Activated CD4-positive, alpha-beta memory T cell treated with anti-CD3 and anti-CD28 coated beads for 36 hours (primary cell): ENCODE measurements at regions not wholly inside any gene's neighbourhood (a gene's known extent, or its start where the extent isn't known, plus 50 kb on each side); places are given as distances from the start of the nearest gene placed in this dataset.

ENCODE experiments used
- CTCF ChIA-PET: fragments of 350-600 bp; sonication (Branson Sonifier 250); formaldehyde crosslinking; loops from one replicate; lab custom pipeline; 2021; ENCODE audit warnings: antibody characterized with exemption, inconsistent platforms; lab: Charles Lee
- POLR2A ChIA-PET: fragments of 350-600 bp; sonication (Branson Sonifier 250); formaldehyde crosslinking; loops from one replicate; lab custom pipeline; 2021; ENCODE audit warnings: antibody characterized with exemption; lab: Charles Lee
- DNase-seq: peaks from one replicate; pipeline ENCODE4 v3.0.0-alpha.2; 2020
- H3K27ac Mint-ChIP-seq: one replicate; pipeline ENCODE4 v1.8.0; 2021; ENCODE audit warnings: mixed read lengths
- H3K27me3 Mint-ChIP-seq: one replicate; pipeline ENCODE4 v1.8.0; 2021; ENCODE audit warnings: mixed read lengths
- H3K36me3 Mint-ChIP-seq: one replicate; pipeline ENCODE4 v1.8.0; 2021; ENCODE audit warnings: mixed read lengths
- H3K4me1 Mint-ChIP-seq: one replicate; pipeline ENCODE4 v1.8.0; 2021; ENCODE audit warnings: low read depth, mixed read lengths
- H3K4me3 Mint-ChIP-seq: one replicate; pipeline ENCODE4 v1.8.0; 2021; ENCODE audit warnings: mild to moderate bottlenecking, mixed read lengths
- H3K9me3 Mint-ChIP-seq: one replicate; pipeline ENCODE4 v1.8.0; 2021; ENCODE audit warnings: mixed read lengths
- intact Hi-C: fragments of 100-400 bp; cut with micrococcal nuclease; formaldehyde crosslinking; loops from one replicate; pipeline ENCODE4 v1.15.1; 2023

DNA sequence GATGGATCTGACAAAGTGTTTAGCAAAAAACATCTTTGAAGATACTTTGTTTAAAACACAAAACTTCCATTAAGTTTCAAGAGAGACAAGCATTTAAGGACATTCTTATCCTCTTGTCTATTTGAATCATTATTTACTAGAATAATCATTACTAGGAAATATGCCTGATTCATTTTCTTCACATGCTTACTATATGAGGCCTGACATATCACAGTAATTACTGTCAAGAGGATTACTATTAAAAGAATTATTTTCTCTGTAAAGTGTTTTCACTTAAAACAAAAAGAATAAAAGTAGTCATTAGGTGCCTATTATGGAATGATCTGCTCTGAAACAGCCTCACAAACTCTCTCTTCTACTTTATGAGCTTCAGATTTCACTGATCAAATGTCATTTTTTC lies 402.1 kb upstream of the MGAT4C start:
- no peak for DNase-seq
- Mint-ChIP-seq H3K4me1 (no peaks in the 10 kb centered on the region), H3K9me3 (no peaks in the 10 kb centered on the region), H3K27me3 (no peaks in the 10 kb centered on the region), H3K4me3 (no peak overlapping the region), H3K27ac (no peak overlapping the region), H3K36me3 (no peaks in the 10 kb centered on the region)
- ChIA-PET CTCF (no interaction called here), POLR2A (no interaction called here)
- intact Hi-C loops, result no loop called here

DNA sequence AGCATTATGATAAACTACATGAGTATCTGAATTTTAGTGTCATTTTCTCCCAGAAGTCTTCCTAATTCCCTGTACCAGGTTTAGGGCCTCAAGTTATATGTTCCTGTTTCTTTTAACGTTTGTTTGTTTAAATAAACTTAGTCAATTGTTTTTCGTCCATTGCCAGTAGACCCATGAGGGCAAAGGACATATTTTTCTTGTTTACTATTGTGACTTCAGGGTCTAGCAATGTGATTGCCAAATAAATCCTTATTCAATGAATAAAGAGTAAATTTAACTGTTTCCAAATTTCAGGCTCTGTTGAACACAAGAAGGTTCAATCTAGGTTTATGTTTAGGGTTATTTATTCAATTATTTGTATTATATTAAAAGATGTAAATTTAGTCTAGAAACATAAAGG lies 391.6 kb upstream of the MGAT4C start:
- Mint-ChIP-seq H3K4me1 (no peaks in the 10 kb centered on the region), H3K36me3 (no peaks in the 10 kb centered on the region), H3K9me3 (peaks cover 4% of the 10 kb centered on the region), H3K4me3 (no peak overlapping the region), H3K27ac (no peak overlapping the region), H3K27me3 (no peaks in the 10 kb centered on the region)
- intact Hi-C loops, result no loop called here
- ChIA-PET CTCF (no interaction called here), POLR2A (no interaction called here)
- no peak for DNase-seq

DNA sequence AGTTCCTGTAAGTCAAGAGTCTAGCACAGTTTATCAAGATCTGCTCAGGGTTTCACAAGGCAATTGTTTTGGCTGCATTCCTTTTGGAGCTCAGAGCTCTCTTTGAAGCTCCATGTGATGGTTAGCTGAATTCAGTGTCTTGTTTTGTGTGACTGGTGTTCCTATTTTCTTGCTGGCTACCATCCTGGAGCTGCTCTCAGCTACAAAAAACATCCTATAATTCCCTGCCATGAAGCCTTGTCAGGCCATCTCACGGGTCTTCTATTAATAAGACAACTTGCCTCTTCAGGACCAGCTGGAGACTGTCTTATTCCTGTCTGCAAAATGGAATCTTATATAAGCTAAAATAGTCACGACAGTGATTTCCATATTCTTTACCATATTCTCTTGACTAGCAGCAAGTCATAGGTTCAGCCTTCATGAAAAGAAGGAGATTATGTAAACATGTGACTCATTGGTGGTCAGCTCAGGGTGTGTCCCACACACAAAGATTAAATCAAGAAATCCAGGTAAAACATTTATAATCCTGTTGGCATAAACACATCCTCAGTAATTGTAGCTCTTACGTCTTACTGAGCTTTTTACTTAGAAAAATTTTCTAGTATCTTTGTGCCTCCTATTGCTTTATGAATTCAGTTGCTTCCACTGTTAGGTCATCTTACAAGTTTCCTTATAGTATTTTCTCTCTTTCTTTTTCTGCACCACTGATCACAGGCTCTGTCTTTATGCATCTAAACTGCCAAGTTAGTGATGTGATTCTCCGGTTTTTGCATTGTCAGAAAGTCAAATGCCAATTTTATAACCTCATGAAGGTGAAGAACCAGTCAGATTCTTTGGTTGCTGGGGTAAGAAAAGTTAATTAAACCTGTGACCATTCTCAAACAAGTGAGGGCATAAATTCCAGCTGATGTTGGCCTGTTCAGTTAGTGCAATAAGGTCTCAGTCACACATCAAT lies 378.5 kb upstream of the MGAT4C start:
- ChIA-PET CTCF (interaction anchor here (0.6 kb wide), 1 partner anchor 768 kb away, joined by 3 read pairs; no protein-coding TSS in a partner anchor), POLR2A (no interaction called here)
- H3K4me1 Mint-ChIP-seq, result no peaks in the 10 kb centered on the region
- peaks cover 9% of the 10 kb centered on the region for H3K9me3 Mint-ChIP-seq
- no peak for DNase-seq
- no peak overlapping the region for H3K27ac Mint-ChIP-seq
- no peaks in the 10 kb centered on the region for H3K36me3 Mint-ChIP-seq
- H3K4me3 Mint-ChIP-seq, result no peak overlapping the region
- H3K27me3 Mint-ChIP-seq, result no peaks in the 10 kb centered on the region
- intact Hi-C loops, result no loop called here

DNA sequence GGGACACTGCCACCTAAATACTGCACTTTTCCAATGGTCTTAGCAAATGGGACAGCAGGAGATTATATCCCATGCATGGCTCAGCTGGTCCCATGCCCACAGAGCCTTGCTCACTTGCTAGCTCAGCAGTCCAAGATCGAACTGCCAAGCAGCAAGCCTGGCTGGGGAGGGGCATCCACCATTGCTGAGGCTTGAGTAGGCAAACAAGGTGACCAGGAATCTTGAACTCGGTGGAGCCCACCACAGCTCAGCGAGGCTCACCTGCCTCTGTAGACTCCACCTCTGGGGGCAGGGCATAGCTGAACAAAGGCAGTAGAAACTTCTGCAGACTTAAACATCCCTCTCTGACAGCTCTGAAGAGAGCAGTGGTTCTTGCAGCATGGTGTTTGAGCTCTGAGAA lies 370.8 kb upstream of the MGAT4C start:
- Mint-ChIP-seq H3K27ac (no peak overlapping the region), H3K9me3 (peaks cover 43% of the 10 kb centered on the region), H3K4me3 (no peak overlapping the region), H3K27me3 (no peaks in the 10 kb centered on the region), H3K36me3 (peaks cover 1% of the 10 kb centered on the region), H3K4me1 (no peaks in the 10 kb centered on the region)
- intact Hi-C loops, result no loop called here
- ChIA-PET POLR2A (no interaction called here), CTCF (no interaction called here)
- DNase-seq, result no peak

DNA sequence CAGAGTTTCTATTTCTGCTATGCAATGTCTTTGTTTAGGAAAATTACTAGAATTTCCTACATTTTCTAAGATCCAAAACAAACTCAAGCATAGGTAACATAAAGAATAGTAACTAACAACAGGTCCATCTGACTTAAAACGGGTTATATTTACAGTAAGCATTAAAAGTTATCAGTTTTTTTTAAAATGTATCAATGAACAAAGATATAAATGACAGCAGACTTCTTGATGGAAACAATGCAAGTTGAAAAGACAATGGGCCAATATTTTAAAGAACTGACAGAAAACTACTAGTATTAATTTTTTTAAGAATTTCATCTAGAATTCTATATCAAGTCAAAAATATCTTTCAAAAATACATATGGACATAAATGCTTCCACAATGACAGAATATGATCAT lies 367.1 kb upstream of the MGAT4C start:
- no peak for DNase-seq
- Mint-ChIP-seq H3K4me3 (no peak overlapping the region), H3K27me3 (no peaks in the 10 kb centered on the region), H3K9me3 (peaks cover 28% of the 10 kb centered on the region), H3K36me3 (peaks cover 1% of the 10 kb centered on the region), H3K27ac (no peak overlapping the region), H3K4me1 (no peaks in the 10 kb centered on the region)
- CTCF ChIA-PET, result no interaction called here
- intact Hi-C loops, result no loop called here
- POLR2A ChIA-PET, result no interaction called here

DNA sequence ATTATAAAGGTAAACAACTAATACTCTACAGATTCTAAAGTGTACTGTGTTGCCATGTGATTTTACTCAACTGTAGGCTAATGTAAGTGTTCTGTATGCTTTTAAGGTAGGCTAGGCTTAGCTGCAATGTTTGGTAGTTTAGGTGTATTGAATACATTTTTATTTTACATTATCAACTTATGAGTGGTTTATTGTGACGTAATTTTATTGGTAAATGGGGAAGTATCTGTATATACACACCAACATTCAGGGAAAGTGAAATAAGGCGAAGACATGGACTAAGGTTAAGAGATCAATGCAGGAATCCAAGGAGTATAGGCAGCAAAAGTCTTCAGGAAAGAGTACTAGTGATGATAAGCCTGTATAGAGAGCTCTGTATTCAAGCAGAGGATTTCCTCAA lies 365.8 kb upstream of the MGAT4C start:
- H3K36me3 Mint-ChIP-seq, result peaks cover 1% of the 10 kb centered on the region
- no peaks in the 10 kb centered on the region for H3K4me1 Mint-ChIP-seq
- H3K4me3 Mint-ChIP-seq, result no peak overlapping the region
- no peak for DNase-seq
- intact Hi-C loops, result no loop called here
- peaks cover 25% of the 10 kb centered on the region for H3K9me3 Mint-ChIP-seq
- no peak overlapping the region for H3K27ac Mint-ChIP-seq
- ChIA-PET CTCF (no interaction called here), POLR2A (no interaction called here)
- H3K27me3 Mint-ChIP-seq, result no peaks in the 10 kb centered on the region

DNA sequence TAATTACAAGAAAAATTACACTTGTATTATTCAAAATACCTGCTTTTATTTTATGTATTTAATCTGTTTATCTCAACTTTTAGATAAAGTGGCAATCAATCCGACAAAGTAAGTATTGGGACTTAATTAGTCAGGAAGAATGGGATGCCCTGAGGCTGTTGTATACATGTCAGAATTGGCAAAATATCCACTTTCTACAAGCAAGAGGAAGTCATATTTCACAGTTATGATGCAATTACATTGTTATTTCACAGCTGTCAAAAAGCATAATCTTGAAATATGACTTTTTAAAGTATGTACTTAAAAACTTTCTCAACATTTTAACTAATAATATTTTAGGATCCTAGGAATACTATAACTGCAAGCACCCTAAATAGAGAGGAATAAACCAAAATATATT lies 357.1 kb upstream of the MGAT4C start:
- intact Hi-C loops, result no loop called here

DNA sequence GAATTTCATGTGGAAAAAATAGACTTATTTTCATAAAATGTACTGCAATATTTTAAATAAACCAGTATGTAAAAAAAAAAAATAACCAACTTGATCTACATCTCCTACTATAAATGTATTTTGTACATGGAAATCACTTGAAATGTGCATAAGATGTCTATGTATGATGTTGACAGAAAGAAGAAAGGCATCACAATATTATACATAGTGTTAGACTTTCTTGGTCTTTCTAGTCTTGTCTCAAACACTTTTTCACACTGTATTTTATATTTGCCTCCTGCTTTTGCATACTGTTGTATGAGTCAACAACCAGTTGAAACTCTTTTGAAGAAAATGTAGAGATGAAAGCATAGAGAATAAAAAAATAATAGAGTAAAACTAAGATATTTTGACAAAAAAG lies 352.4 kb upstream of the MGAT4C start:
- no peak for DNase-seq
- POLR2A ChIA-PET, result no interaction called here
- CTCF ChIA-PET, result no interaction called here
- H3K36me3 Mint-ChIP-seq, result no peaks in the 10 kb centered on the region
- intact Hi-C loops, result no loop called here
- no peaks in the 10 kb centered on the region for H3K27me3 Mint-ChIP-seq
- no peaks in the 10 kb centered on the region for H3K4me1 Mint-ChIP-seq
- H3K9me3 Mint-ChIP-seq, result no peaks in the 10 kb centered on the region
- H3K4me3 Mint-ChIP-seq, result no peak overlapping the region
- no peak overlapping the region for H3K27ac Mint-ChIP-seq

More for the DNA sequence above, 357.1 kb upstream of the MGAT4C start:
- no peak for DNase-seq
- POLR2A ChIA-PET, result no interaction called here
- H3K36me3 Mint-ChIP-seq, result no peaks in the 10 kb centered on the region
- no peak overlapping the region for H3K4me3 Mint-ChIP-seq
- H3K9me3 Mint-ChIP-seq, result peaks cover 3% of the 10 kb centered on the region
- H3K27ac Mint-ChIP-seq, result no peak overlapping the region
- H3K27me3 Mint-ChIP-seq, result no peaks in the 10 kb centered on the region
- CTCF ChIA-PET, result no interaction called here
- no peaks in the 10 kb centered on the region for H3K4me1 Mint-ChIP-seq

DNA sequence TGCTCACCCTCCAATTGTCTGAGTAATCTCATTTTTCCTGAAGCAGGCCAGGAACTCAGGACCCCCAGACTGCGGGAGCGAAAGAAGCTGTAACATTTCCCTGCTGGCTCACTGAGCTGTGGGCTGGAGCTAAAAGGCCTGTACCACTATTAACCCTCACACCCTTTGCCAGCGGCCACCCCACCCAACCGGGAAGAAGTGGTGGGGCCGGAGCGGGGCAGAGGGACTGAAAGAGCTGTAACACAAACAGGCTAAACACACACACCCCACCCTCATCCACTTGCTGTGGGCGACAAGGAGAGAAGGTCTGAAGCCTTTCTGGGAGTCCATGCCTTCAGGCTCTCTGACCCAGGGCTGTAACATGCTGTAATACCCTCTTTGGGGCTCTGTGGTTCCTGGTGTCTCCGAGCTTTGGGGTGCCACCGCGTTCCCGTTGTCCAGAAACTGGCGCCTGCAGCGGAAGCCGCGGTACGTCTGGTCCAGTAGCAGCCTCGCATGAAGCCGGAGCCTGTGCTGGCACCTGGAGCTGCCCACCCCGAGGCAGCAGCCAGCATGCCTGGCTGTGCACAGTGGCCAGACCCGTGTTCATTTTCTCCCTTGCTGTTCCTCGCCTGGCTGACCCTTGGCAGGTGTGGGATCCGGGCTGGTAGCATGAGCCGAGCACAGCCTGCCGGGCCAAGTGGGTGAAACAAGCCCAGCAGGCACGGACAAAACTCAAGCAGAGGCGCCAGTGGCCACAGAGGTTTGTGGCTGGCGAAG lies 345.5 kb upstream of the MGAT4C start:
- DNase-seq, result no peak
- Mint-ChIP-seq H3K27ac (no peak overlapping the region), H3K9me3 (peaks cover 8% of the 10 kb centered on the region), H3K4me3 (no peak overlapping the region), H3K4me1 (no peaks in the 10 kb centered on the region), H3K36me3 (no peaks in the 10 kb centered on the region), H3K27me3 (no peaks in the 10 kb centered on the region)
- ChIA-PET CTCF (no interaction called here), POLR2A (no interaction called here)
- intact Hi-C loops, result no loop called here

DNA sequence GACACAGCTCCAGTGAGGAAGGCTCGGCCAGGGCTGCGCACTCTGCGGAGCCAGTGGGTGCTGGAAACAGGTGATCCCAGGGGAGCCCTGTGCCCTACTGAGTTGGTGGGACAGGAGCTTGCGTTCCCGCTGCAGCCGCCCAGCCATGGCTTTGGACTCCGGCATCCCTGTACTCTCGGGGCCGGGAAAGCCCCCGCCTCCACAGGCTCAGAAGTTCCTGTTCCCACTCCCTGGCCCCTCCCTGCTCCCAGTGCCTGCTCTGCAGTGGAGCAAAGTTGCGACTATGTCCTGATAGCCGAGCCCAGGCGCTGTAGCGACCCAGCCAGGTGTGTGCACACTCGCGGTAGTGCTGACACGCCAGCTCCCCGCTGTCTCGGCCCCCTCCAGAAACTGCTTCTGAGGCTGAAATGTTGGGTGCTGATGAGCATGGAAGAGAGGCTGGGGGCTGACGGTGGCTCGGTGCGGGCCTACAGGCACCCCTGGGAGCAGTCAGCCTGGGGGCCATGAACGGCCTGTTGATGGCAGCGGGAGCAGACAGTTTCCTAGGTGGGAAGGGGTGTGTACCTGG lies 344.6 kb upstream of the MGAT4C start:
- no peaks in the 10 kb centered on the region for H3K4me1 Mint-ChIP-seq
- peaks cover 8% of the 10 kb centered on the region for H3K9me3 Mint-ChIP-seq
- intact Hi-C loops, result no loop called here
- ChIA-PET CTCF (no interaction called here), POLR2A (no interaction called here)
- DNase-seq, result no peak
- H3K4me3 Mint-ChIP-seq, result no peak overlapping the region
- no peaks in the 10 kb centered on the region for H3K36me3 Mint-ChIP-seq
- H3K27ac Mint-ChIP-seq, result no peak overlapping the region
- H3K27me3 Mint-ChIP-seq, result no peaks in the 10 kb centered on the region

DNA sequence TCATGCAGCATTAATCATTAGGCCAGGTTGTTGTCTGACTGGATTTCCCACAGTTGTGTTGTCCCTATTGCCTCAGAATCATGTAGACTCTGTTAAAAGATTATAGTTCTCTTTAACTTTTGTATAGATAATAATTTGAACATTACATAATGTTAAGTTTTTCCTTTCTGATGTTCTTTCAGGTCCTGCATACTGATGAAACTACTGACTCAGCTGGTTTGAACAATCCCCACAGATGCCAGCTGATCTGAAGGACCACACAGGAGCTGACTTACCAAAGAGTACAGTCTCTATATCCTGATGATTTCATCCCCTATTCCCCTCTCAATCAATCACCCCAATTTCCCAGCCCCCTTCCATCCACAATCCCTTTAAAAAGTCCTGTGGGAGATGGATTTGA lies 341.2 kb upstream of the MGAT4C start:
- ChIA-PET CTCF (no interaction called here), POLR2A (no interaction called here)
- Mint-ChIP-seq H3K27me3 (no peaks in the 10 kb centered on the region), H3K4me3 (no peak overlapping the region), H3K27ac (no peak overlapping the region), H3K4me1 (no peaks in the 10 kb centered on the region), H3K36me3 (no peaks in the 10 kb centered on the region), H3K9me3 (peaks cover 5% of the 10 kb centered on the region)
- DNase-seq, result no peak
- intact Hi-C loops, result no loop called here

DNA sequence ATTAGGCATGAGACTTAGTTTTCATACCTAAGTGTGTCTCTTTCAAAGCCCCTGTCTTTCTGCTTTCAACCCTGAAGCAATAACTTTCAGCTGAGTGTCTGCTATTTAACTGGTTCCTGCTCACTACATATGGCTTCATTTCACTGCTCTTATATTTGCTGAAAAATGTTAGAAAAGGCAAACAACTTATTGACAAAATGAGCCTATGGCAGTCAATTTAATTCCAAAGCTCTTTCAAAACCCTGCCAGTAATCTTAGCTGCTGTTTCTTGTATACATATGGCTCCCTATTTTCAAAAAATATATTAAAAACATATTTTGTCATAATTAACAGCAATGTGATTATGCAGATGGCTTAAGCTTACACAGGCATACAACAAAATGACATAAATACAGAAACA lies 334.1 kb upstream of the MGAT4C start:
- ChIA-PET CTCF (no interaction called here), POLR2A (no interaction called here)
- H3K36me3 Mint-ChIP-seq, result no peaks in the 10 kb centered on the region
- DNase-seq, result no peak
- H3K27me3 Mint-ChIP-seq, result no peaks in the 10 kb centered on the region
- no peaks in the 10 kb centered on the region for H3K9me3 Mint-ChIP-seq
- intact Hi-C loops, result no loop called here
- H3K4me1 Mint-ChIP-seq, result no peaks in the 10 kb centered on the region
- H3K27ac Mint-ChIP-seq, result no peak overlapping the region
- H3K4me3 Mint-ChIP-seq, result no peak overlapping the region
